Peyer's patch (tissue), 4 donors: ENCODE measurements at regions not wholly inside any gene's neighbourhood (a gene's known extent, or its start where the extent isn't known, plus 50 kb on each side); places are given as distances from the start of the nearest gene placed in this dataset.

Experiments used
- POLR2A ChIP-seq, 2 donors: fragments of 450-650 bp; IDR thresholded peaks; one replicate each; pipeline ENCODE4 v1.5.1; 2017; ENCODE audit warnings: antibody characterized with exemption in 2 of 2, mild to moderate bottlenecking in 2 of 2, moderate library complexity in 2 of 2
- TF ChIP-seq, protein P1 (sequence below), 6 experiments: fragments of 450-650 bp in 4 of 6; fragments of 200-600 bp in 2 of 6; sonication (generic) in 1 of 6; IDR thresholded peaks; one replicate each; pipeline ENCODE4 v1.5.1; 2017 to 2019; ENCODE audit warnings: antibody characterized with exemption in 6 of 6, mild to moderate bottlenecking in 3 of 6, moderate library complexity in 1 of 6

DNA sequence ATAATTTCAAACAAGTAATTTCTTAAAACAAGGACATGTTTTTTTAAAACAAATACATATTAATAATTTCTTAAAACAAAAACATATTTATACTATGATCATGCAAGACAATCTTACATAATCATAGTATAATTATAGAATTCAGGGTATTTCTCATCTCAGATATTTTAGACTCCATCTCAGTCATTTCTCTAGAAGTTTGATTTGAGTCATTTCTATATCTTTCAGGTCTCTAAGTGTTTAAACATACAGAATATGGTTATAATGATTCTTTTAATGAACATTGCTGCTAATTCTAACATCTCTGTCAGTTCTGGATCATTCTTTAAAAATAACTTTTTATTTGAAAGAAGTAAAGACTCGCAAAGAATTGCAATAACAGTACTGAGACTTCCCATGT is 154.2 kb upstream of the KYNU start:
- TF ChIP-seq, protein P1, sequence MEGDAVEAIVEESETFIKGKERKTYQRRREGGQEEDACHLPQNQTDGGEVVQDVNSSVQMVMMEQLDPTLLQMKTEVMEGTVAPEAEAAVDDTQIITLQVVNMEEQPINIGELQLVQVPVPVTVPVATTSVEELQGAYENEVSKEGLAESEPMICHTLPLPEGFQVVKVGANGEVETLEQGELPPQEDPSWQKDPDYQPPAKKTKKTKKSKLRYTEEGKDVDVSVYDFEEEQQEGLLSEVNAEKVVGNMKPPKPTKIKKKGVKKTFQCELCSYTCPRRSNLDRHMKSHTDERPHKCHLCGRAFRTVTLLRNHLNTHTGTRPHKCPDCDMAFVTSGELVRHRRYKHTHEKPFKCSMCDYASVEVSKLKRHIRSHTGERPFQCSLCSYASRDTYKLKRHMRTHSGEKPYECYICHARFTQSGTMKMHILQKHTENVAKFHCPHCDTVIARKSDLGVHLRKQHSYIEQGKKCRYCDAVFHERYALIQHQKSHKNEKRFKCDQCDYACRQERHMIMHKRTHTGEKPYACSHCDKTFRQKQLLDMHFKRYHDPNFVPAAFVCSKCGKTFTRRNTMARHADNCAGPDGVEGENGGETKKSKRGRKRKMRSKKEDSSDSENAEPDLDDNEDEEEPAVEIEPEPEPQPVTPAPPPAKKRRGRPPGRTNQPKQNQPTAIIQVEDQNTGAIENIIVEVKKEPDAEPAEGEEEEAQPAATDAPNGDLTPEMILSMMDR (IDR thresholded peaks at IDR 0.05), result no peak
- TF ChIP-seq POLR2A (IDR thresholded peaks at IDR 0.05), result no peak
